Fibroblast of gingiva (primary cell): ENCODE measurements at regions not wholly inside any gene's neighbourhood (a gene's known extent, or its start where the extent isn't known, plus 50 kb on each side); places are given as distances from the start of the nearest gene placed in this dataset.

Experiments used
- DNase-seq: peaks from one replicate; pipeline ENCODE4 v3.0.0-alpha.2; 2011; ENCODE audit warnings: low read depth

DNA sequence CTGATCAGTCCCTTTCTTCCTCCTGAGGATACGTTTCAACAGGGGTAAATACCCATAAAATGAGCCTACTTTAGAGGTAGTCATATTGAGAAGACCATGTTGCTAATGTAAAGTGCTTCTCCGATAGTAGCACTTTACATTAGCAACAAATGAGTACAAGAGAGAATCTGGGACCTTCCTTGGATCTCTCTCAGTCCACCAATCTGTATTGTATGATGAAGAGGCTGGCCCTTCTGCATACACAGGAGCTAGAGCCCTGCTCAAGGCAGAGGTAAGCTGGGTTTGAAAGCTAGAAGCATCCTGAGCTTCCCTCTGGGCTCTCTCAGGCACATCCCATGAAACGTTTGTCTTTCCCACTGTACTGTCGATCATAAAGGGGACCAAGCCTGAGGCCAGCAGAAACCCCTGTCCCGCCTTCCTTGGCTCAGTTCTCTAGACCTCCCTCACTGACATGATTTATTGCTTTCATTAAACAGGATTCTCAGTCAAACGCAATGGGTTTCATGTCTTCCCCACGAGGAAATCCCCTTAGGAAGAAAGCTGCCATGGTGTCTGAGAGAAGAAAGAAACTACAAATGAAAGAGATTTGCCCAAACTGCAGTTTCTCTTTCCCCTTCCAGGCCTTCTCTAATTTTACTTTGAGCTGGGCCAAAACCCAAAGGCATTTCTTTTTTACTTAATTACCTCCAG is 62.8 kb upstream of the BCAR3 start:
- no peak for DNase-seq

DNA sequence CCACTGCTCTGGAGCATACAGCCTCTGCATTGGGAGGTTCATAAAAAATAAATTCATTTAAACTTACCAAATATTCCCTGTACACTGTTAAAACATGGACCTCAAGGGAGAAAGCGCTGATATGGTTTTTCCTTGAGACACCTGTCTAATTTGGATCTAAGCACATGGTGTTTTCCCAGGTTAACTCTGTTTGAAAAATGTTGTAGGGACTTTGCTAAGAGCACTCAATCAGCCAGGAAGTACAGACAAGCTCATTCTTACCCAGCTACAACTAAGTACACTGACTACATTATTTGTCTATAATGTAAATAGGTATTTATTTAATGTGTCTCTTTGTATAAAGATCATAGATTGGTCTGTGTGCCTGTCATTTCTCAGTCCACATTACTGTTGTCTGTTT is 61.8 kb upstream of the BCAR3 start:
- DNase-seq = no peak

DNA sequence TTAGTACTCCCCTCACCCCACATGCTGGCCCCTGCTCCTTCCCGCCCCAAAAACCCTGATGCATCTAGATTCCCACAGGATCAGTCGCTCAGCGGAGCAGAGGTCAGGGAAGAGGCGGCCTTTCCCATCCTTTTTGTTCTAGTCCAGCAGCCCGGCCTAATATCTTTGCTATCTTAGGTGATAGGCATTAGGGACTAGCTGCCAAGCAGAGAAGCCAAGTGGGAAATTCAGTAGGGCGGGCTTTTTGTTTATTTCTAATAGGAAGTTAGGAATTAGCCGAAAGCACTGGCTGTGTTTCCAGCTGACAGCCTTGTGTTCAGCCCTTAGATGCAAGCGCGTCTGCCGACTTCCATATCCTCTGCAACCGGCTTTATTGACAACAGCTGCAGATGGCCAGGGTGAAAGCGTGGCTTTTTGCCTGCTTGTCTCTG is 59.0 kb upstream of the BCAR3 start:
- peak; percentile 55 for DNase-seq

DNA sequence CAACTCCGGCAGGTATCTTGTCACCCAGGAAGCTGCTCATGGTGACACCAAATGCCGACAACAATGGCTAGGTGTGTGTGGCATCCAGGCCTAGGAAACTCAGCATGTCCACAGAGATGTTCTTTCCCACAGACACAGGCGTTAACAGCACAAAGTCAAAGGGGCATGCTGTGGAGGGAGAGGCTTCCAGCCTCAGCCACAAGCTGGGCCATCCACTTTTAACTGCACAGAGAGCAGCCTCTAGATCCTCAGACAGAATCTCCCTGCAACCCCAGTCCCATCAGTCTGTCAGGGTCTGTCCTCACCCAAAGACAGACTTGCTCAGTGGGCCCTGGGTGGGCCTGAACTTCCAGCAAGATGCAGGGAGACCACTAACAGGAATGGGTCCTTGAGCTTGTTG is 58.5 kb upstream of the BCAR3 start:
- no peak for DNase-seq

DNA sequence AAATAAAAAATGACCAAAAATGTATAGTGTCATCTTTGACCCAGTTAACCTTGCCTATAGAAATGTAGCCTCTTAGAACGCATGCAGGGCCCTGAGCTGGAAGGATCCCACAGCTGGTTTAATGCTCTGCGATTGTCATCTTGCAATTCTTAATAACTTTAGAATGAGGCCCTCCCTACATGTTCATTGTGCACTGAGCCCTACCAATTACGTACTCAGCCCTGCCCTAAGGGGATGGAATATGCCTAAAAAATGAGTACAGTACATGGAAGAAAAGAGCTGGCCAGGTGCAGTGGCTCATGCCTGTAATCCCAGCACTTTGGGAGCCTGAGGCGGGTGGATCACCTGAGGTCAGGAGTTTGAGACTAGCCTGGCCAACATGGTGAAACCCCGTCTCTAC is 57.8 kb upstream of the BCAR3 start:
- no peak for DNase-seq

DNA sequence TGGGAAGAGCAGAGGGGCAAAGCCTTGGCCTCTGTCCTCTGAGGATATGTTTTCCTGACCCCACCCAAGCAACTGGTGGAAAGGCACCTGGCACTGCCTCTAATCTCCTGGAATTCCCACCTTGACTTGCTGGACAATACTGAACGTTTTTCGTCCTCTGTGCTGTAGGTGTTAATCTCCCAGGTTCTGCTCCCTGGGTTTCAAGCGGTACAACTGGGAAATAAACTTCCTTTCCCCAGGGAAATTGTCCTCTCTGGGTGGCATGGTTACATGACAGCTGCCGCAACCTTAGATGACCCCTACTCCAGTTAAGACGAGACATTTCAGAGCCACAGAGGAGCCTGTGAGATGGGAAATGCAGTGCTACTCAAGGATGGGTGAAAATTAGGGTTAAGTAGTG is 57.3 kb upstream of the BCAR3 start:
- no peak for DNase-seq

DNA sequence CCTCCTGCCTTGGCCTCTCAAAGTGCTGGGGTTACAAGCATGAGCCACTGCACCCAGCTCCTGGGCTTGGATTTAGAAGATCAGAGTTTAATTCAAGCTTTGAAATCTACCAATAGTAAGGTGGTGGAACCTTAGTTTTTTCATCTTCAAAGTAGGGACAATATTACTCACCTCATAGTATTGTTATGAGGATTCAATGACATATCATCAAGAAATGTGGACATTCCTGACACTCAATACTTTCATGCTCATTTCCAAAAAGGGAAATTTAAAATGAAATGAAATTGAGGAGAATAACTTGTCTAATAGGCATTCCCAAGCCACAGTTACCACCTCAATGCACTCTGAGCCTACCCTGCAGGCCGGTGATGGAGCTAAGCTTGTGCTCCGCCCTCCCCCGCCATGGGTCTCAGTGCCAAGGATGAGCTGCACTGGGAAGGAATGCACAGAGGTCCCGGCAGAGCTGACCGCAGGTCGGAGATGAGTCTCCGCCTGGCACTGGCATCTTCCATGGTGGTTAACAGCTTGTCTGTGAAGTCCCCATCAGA is 56.5 kb upstream of the BCAR3 start:
- peak; percentile 87 for DNase-seq

DNA sequence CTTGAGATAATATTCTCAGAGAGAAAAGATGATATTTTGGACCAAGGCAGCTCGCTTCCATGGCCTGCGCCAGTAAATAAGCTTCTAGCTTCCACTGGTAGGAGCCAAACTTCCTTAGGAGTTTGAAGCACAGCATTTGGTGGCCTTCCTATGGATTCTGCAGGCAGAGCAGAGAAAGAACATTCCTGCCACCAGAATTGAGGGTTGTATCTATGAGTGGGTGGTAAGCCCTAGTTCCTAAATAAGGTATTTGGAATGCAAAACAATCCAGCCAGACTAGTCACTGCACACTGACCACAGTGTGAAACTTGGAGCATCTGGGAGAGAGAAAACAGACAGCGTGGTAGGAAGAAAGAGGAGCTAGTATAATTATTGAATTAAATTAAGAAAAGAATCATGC is 54.1 kb upstream of the BCAR3 start:
- peak; percentile 57 for DNase-seq

DNA sequence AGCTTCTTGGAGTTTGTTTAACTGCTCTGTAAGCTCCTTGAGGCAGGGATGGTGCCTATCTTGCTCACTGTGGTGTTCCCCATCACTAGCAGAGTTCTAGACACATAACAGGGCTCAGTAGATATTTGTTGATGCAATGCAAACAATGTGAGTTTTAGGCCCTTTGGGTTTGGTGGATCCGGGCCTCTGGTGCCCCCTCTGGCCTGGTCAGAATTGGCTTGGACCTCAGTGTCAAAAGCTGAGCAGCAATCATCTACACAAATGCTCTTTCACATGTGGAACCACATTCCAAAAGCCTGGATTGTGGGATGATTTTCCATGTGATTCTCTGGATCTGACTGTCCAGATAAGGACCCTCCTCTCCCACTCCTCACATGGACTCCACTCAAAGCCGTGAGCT is 53.4 kb upstream of the BCAR3 start:
- DNase-seq = no peak

DNA sequence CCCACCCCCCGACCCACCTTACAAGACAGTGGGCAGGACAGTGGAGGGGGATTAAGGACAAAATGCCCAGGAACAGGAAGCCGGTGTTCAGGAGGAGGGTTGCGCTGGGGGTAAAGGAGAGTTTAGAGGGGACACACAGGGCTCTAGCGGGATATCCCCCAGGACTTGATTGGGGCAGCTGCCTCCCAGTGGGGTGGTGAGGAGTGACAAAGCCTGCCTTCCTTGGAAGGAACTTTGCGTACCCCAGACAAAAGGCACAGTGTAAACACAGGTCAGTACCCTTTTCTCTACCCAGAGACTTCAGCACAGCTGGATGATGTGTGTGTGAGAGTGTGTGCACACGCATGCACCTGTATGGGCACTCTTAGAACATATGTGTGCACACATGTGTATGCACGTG is 51.7 kb upstream of the BCAR3 start:
- no peak for DNase-seq

DNA sequence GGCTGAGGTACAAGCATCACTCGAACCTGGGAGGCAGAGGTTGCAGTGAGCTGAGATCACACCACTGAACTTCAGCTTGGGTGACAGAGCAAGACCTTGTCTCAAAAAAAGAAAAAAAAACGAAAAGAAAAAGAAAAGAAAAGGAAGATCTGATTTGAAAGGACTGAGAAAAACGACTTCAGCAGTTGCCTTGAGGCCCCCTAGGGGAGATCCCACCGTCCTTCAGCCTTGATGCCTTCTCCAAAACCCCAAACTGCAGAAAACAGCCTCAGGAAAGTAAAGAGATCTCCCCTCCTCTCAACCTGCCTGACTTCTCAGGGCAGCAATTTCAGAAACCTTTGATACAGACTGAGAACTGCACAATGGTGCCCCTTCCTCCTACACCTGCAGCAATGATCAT is 50.9 kb upstream of the BCAR3 start:
- no peak for DNase-seq
